GM12878 (cell line): ENCODE measurements at regions not wholly inside any gene's neighbourhood (a gene's known extent, or its start where the extent isn't known, plus 50 kb on each side); places are given as distances from the start of the nearest gene placed in this dataset.

Experiments used
- BCL3 ChIP-seq: IDR thresholded peaks from 2 replicates; pipeline ENCODE4 v1.6.1; 2011; ENCODE audit warnings: borderline replicate concordance, low read depth, mild to moderate bottlenecking, moderate library complexity, low read length; ENCODE audit not compliant: insufficient read depth, poor library complexity, severe bottlenecking
- CEBPZ ChIP-seq: fragments of 150-350 bp; IDR thresholded peaks from 2 replicates; pipeline ENCODE4 v1.6.1; 2016; ENCODE audit warnings: low read depth, low read length
- CUX1 ChIP-seq: IDR thresholded peaks from 2 replicates; pipeline ENCODE4 v1.6.1; 2012; ENCODE audit warnings: improper control_type of control experiment, low read depth, low read length; ENCODE audit not compliant: insufficient replicate concordance
- FOXK2 ChIP-seq: fragments of 450-650 bp; IDR thresholded peaks from 2 replicates; pipeline ENCODE4 v1.6.1; 2017; ENCODE audit warnings: mild to moderate bottlenecking, moderate library complexity
- FOXM1 ChIP-seq: IDR thresholded peaks from 2 replicates; pipeline ENCODE4 v1.6.1; 2012; ENCODE audit warnings: low read depth, mild to moderate bottlenecking, inconsistent platforms, low read length, moderate library complexity
- HDAC2 ChIP-seq: fragments of 200-600 bp; sonication (generic); IDR thresholded peaks from 2 replicates; pipeline ENCODE4 v1.6.1; 2017
- HDGF ChIP-seq: fragments of 450-650 bp; IDR thresholded peaks from 2 replicates; pipeline ENCODE4 v1.6.1; 2016; ENCODE audit warnings: antibody characterized with exemption
- IKZF2 ChIP-seq, 2 experiments: fragments of 450-650 bp; IDR thresholded peaks; 2 replicates each; pipeline ENCODE4 v1.6.1; 2017; ENCODE audit warnings: mild to moderate bottlenecking in 2 of 2, moderate library complexity in 2 of 2
- JUND ChIP-seq: IDR thresholded peaks from 2 replicates; pipeline ENCODE4 v1.6.1; 2012; ENCODE audit warnings: low read depth, mild to moderate bottlenecking, low read length, improper control_type of control experiment, moderate library complexity
- MEF2A ChIP-seq: IDR thresholded peaks from 2 replicates; pipeline ENCODE4 v1.6.1; 2011; ENCODE audit warnings: low read depth, mild to moderate bottlenecking, low read length, moderate library complexity; ENCODE audit not compliant: insufficient read depth
- RUNX3 ChIP-seq: IDR thresholded peaks from 2 replicates; pipeline ENCODE4 v1.6.1; 2012; ENCODE audit warnings: low read length, inconsistent platforms
- SMC3 ChIP-seq: IDR thresholded peaks from 2 replicates; pipeline ENCODE4 v1.6.1; 2011; ENCODE audit warnings: low read length, improper control_type of control experiment, borderline replicate concordance
- ZNF274 ChIP-seq: IDR thresholded peaks from one replicate; pipeline ENCODE4 v1.8.0; 2011; ENCODE audit not compliant: insufficient read length, insufficient read depth

- TF ChIP-seq MEF2A (peak; percentile 87), SMC3 (no peak), JUND (no peak), HDAC2 (no peak), IKZF2 (IDR thresholded peaks at IDR 0.05) (peak in 1 of 2 experiments; percentile 20; a peak in 1 of 4 replicates), RUNX3 (peak; percentile 63), HDGF (no peak), ZNF274 (no peak), FOXM1 (peak; percentile 60; the same call in 1 of the 2 replicates), FOXK2 (no peak), CUX1 (no peak), BCL3 (no peak), CEBPZ (no peak)
These were observed 476.0 kb upstream of the CAMK1G start (continued) for GRCh38 chr1:209107535-209107934.
